SK-N-SH (cell line): ENCODE measurements at regions not wholly inside any gene's neighbourhood (a gene's known extent, or its start where the extent isn't known, plus 50 kb on each side); places are given as distances from the start of the nearest gene placed in this dataset.

Experiments used
- EP300 ChIP-seq, 2 experiments: IDR thresholded peaks; 2 replicates each; pipeline versions ENCODE4 v1.4.0 to v1.6.1; 2012; ENCODE audit warnings: borderline replicate concordance in 1 of 2, low read depth in 1 of 2, low read length in 1 of 2
- FOXM1 ChIP-seq: IDR thresholded peaks from 2 replicates; pipeline ENCODE4 v1.4.0; 2012; ENCODE audit warnings: low read depth, mild to moderate bottlenecking
- GABPA ChIP-seq: IDR thresholded peaks from 2 replicates; pipeline ENCODE4 v1.4.0; 2012; ENCODE audit warnings: low read depth, mild to moderate bottlenecking
- JUND ChIP-seq: IDR thresholded peaks from 2 replicates; pipeline ENCODE4 v1.4.0; 2012
- NRF1 ChIP-seq: IDR thresholded peaks from 2 replicates; pipeline ENCODE4 v1.6.1; 2012; ENCODE audit warnings: low read depth, mild to moderate bottlenecking, low read length
- POLR2AphosphoS5 ChIP-seq: IDR thresholded peaks from 2 replicates; pipeline ENCODE4 v1.6.1; 2012; ENCODE audit warnings: low read depth, low read length
- RAD21 ChIP-seq: IDR thresholded peaks from 2 replicates; pipeline ENCODE4 v1.6.1; 2012; ENCODE audit warnings: mild to moderate bottlenecking, low read length
- SIN3A ChIP-seq: IDR thresholded peaks from 2 replicates; pipeline ENCODE4 v1.6.1; 2012; ENCODE audit warnings: low read depth, mild to moderate bottlenecking, low read length, moderate library complexity, borderline replicate concordance
- TEAD4 ChIP-seq: IDR thresholded peaks from 2 replicates; pipeline ENCODE4 v1.4.0; 2012; ENCODE audit warnings: mild to moderate bottlenecking, borderline replicate concordance; ENCODE audit not compliant: insufficient read depth
- YY1 ChIP-seq: IDR thresholded peaks from 2 replicates; pipeline ENCODE4 v1.4.0; 2012; ENCODE audit warnings: low read depth, mild to moderate bottlenecking
- TF ChIP-seq, protein P1 (sequence below): fragments of 200-600 bp; sonication (generic); IDR thresholded peaks from 2 replicates; pipeline ENCODE4 v1.6.1; 2017; ENCODE audit warnings: antibody characterized with exemption, mild to moderate bottlenecking, moderate library complexity
- TF ChIP-seq, protein P2 (sequence below): IDR thresholded peaks from 2 replicates; pipeline ENCODE4 v1.4.0; 2012; ENCODE audit warnings: low read depth, borderline replicate concordance
- TF ChIP-seq, protein P3 (sequence below): IDR thresholded peaks from 2 replicates; pipeline ENCODE4 v1.6.1; 2012; ENCODE audit warnings: mild to moderate bottlenecking, low read depth, low read length, moderate library complexity
- TF ChIP-seq, protein P4 (sequence below): IDR thresholded peaks from 2 replicates; pipeline ENCODE4 v1.4.0; 2012; ENCODE audit warnings: low read depth

DNA sequence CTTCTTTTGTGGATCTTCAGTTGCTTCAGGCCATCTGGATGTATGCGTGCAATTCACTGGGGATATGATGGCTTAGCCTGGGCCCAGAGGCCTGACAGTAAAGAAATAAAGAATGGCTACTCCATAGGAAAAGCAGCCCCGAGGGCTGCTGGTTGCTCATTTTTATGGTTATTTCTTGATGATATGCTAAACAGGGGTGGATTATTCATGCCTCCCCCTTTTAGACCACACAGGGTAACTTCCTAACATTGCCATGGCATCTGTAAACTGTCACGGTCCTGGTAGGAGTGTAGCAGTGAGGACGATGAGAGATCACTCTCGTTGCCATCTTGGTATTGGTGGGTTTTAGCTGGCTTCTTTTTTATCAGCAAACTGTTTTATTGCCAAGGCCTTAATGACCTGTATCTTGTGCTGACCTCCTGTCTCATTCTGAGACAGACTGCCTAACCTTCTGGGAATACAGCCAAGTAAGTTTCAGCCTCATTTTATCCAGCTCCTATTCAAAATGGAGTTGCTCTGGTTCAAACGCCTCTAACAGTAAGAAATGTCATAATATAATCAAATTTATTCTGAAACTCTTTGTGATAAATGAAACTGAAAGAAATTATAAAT, 60.5 kb downstream of the DSEL start:
- TF ChIP-seq YY1 = no peak
- TF ChIP-seq GABPA = no peak
- TF ChIP-seq, protein P1, sequence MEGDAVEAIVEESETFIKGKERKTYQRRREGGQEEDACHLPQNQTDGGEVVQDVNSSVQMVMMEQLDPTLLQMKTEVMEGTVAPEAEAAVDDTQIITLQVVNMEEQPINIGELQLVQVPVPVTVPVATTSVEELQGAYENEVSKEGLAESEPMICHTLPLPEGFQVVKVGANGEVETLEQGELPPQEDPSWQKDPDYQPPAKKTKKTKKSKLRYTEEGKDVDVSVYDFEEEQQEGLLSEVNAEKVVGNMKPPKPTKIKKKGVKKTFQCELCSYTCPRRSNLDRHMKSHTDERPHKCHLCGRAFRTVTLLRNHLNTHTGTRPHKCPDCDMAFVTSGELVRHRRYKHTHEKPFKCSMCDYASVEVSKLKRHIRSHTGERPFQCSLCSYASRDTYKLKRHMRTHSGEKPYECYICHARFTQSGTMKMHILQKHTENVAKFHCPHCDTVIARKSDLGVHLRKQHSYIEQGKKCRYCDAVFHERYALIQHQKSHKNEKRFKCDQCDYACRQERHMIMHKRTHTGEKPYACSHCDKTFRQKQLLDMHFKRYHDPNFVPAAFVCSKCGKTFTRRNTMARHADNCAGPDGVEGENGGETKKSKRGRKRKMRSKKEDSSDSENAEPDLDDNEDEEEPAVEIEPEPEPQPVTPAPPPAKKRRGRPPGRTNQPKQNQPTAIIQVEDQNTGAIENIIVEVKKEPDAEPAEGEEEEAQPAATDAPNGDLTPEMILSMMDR = no peak
- TF ChIP-seq FOXM1 = no peak
- TF ChIP-seq, protein P2, sequence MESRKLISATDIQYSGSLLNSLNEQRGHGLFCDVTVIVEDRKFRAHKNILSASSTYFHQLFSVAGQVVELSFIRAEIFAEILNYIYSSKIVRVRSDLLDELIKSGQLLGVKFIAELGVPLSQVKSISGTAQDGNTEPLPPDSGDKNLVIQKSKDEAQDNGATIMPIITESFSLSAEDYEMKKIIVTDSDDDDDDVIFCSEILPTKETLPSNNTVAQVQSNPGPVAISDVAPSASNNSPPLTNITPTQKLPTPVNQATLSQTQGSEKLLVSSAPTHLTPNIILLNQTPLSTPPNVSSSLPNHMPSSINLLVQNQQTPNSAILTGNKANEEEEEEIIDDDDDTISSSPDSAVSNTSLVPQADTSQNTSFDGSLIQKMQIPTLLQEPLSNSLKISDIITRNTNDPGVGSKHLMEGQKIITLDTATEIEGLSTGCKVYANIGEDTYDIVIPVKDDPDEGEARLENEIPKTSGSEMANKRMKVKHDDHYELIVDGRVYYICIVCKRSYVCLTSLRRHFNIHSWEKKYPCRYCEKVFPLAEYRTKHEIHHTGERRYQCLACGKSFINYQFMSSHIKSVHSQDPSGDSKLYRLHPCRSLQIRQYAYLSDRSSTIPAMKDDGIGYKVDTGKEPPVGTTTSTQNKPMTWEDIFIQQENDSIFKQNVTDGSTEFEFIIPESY = no peak
- TF ChIP-seq RAD21 = no peak
- TF ChIP-seq JUND = no peak
- TF ChIP-seq, protein P3, sequence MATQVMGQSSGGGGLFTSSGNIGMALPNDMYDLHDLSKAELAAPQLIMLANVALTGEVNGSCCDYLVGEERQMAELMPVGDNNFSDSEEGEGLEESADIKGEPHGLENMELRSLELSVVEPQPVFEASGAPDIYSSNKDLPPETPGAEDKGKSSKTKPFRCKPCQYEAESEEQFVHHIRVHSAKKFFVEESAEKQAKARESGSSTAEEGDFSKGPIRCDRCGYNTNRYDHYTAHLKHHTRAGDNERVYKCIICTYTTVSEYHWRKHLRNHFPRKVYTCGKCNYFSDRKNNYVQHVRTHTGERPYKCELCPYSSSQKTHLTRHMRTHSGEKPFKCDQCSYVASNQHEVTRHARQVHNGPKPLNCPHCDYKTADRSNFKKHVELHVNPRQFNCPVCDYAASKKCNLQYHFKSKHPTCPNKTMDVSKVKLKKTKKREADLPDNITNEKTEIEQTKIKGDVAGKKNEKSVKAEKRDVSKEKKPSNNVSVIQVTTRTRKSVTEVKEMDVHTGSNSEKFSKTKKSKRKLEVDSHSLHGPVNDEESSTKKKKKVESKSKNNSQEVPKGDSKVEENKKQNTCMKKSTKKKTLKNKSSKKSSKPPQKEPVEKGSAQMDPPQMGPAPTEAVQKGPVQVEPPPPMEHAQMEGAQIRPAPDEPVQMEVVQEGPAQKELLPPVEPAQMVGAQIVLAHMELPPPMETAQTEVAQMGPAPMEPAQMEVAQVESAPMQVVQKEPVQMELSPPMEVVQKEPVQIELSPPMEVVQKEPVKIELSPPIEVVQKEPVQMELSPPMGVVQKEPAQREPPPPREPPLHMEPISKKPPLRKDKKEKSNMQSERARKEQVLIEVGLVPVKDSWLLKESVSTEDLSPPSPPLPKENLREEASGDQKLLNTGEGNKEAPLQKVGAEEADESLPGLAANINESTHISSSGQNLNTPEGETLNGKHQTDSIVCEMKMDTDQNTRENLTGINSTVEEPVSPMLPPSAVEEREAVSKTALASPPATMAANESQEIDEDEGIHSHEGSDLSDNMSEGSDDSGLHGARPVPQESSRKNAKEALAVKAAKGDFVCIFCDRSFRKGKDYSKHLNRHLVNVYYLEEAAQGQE = no peak
- no peak for TF ChIP-seq EP300 (IDR thresholded peaks at IDR 0.05; ENCODE audit: borderline replicate concordance in 1 of 2, low read depth in 1 of 2, low read length in 1 of 2)
- no peak for TF ChIP-seq SIN3A
- TF ChIP-seq NRF1 = no peak
- TF ChIP-seq POLR2AphosphoS5 = no peak
- TF ChIP-seq, protein P4, sequence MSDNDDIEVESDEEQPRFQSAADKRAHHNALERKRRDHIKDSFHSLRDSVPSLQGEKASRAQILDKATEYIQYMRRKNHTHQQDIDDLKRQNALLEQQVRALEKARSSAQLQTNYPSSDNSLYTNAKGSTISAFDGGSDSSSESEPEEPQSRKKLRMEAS = no peak
- no peak for TF ChIP-seq TEAD4
